SK-N-SH treated with all-trans-retinoic acid at 6 μM for 48 hours (cell line): ENCODE measurements at regions not wholly inside any gene's neighbourhood (a gene's known extent, or its start where the extent isn't known, plus 50 kb on each side); places are given as distances from the start of the nearest gene placed in this dataset.
"Not testable (repeated sequence)": the region's sequence is repeated elsewhere in the genome, so short reads cannot be mapped to it uniquely, and the experiment has no call there.

ENCODE experiments used
- ARNTL ChIP-seq: fragments of 450-650 bp; formaldehyde crosslinking; IDR thresholded peaks from 2 replicates; pipeline ENCODE4 v1.5.0; 2020; ENCODE audit warnings: low read depth, mild to moderate bottlenecking, moderate library complexity, borderline replicate concordance
- CSDC2 ChIP-seq: fragments of 250-450 bp; sonication (Bioruptor Pico); IDR thresholded peaks from 2 replicates; pipeline ENCODE4 v1.5.0; 2020; ENCODE audit warnings: mild to moderate bottlenecking, moderate library complexity
- OSR1 ChIP-seq: fragments of 250-450 bp; sonication (Bioruptor Pico); IDR thresholded peaks from 2 replicates; pipeline ENCODE4 v1.8.0; 2022; ENCODE audit warnings: moderate library complexity, mild to moderate bottlenecking, inconsistent platforms
- POU6F1 ChIP-seq: fragments of 250-450 bp; sonication (Bioruptor Pico); IDR thresholded peaks from 2 replicates; pipeline ENCODE4 v1.8.0; 2021; ENCODE audit warnings: low read depth, mild to moderate bottlenecking, moderate library complexity, borderline replicate concordance
- PPARA ChIP-seq: fragments of 250-450 bp; sonication (Bioruptor Pico); IDR thresholded peaks from 2 replicates; pipeline ENCODE4 v1.5.0; 2020; ENCODE audit warnings: mild to moderate bottlenecking, borderline replicate concordance
- TOX ChIP-seq: fragments of 250-450 bp; sonication (Bioruptor Pico); IDR thresholded peaks from 2 replicates; pipeline ENCODE4 v1.8.0; 2021; ENCODE audit warnings: mild to moderate bottlenecking, moderate library complexity, borderline replicate concordance
- ZFP30 ChIP-seq: fragments of 450-650 bp; formaldehyde crosslinking; IDR thresholded peaks from 2 replicates; pipeline ENCODE4 v1.5.0; 2022; ENCODE audit warnings: mild to moderate bottlenecking, moderate library complexity
- ZNF565 ChIP-seq: fragments of 450-650 bp; formaldehyde crosslinking; conservative IDR thresholded peaks from 2 replicates; pipeline ENCODE4 v1.5.0; 2020; ENCODE audit warnings: low read depth, mild to moderate bottlenecking, moderate library complexity
- ZNF70 ChIP-seq: fragments of 450-650 bp; formaldehyde crosslinking; IDR thresholded peaks from 2 replicates; pipeline ENCODE4 v1.5.0; 2020; ENCODE audit warnings: mild to moderate bottlenecking, moderate library complexity
- TF ChIP-seq, protein P1 (sequence below): fragments of 250-450 bp; sonication (Bioruptor Pico); IDR thresholded peaks from 2 replicates; pipeline ENCODE4 v1.8.0; 2020; ENCODE audit warnings: mild to moderate bottlenecking, moderate library complexity, borderline replicate concordance

DNA sequence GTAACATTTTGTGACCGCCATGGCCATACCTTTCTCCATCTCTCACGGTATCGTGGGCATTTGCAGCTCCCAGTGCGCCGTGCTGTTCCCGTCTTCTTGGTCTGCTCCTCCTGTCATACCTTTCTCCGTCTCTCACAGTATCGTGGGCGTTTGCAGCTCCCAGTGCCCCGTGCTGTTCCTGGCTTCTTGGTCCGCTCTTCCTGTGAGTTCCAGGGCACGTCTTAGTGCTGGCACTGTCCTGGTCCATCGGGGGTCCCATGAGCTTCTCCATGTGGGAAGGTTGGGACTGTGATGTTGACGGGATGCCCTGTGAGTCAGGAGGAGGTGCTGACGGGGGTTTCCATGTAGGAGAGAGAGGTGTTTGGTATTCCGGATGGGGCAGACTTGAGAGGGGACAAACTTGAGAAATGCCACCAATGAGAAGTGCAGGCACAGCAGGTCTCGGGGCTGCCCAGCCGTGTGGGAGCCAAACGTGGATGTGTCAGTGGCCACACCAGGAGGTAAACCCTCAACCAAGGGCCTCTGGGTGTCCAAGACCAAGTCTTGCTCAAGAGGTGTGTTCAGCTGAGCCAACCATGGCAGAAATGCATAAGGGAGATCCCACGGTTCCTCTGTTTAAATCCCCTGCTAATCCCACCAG lies 84.7 kb upstream of the TNK2 start:
- not testable (repeated sequence) for TF ChIP-seq OSR1; ZFP30 (CRISPR knock-in tag); CSDC2; ARNTL (CRISPR knock-in tag); ZNF70 (CRISPR knock-in tag); PPARA (CRISPR knock-in tag); ZNF565; TOX (CRISPR knock-in tag); POU6F1
- TF ChIP-seq, protein P1, sequence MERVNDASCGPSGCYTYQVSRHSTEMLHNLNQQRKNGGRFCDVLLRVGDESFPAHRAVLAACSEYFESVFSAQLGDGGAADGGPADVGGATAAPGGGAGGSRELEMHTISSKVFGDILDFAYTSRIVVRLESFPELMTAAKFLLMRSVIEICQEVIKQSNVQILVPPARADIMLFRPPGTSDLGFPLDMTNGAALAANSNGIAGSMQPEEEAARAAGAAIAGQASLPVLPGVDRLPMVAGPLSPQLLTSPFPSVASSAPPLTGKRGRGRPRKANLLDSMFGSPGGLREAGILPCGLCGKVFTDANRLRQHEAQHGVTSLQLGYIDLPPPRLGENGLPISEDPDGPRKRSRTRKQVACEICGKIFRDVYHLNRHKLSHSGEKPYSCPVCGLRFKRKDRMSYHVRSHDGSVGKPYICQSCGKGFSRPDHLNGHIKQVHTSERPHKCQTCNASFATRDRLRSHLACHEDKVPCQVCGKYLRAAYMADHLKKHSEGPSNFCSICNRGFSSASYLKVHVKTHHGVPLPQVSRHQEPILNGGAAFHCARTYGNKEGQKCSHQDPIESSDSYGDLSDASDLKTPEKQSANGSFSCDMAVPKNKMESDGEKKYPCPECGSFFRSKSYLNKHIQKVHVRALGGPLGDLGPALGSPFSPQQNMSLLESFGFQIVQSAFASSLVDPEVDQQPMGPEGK (CRISPR knock-in tag): not testable (repeated sequence)
